ENCODE measurements at regions not wholly inside any gene's neighbourhood (a gene's known extent, or its start where the extent isn't known, plus 50 kb on each side); places are given as distances from the start of the nearest gene placed in this dataset.

GRCh38 chr7:46811529-46811928 is 770.4 kb downstream of the TNS3 start:
- Mint-ChIP-seq H3K36me3 (ENCODE audit: low read depth) (no peaks in the 10 kb centered on the region), H3K4me1 (ENCODE audit: low read depth) (no peaks in the 10 kb centered on the region), H3K27ac (no peak overlapping the region), H3K27me3 (ENCODE audit: low read depth) (no peaks in the 10 kb centered on the region), H3K4me3 (no peak overlapping the region), H3K9me3 (no peaks in the 10 kb centered on the region)
- CTCF ChIA-PET: no interaction called here
- DNase-seq: no peak
- intact Hi-C loops (cut with micrococcal nuclease): no loop called here

GRCh38 chr7:46810986-46811385 is 770.9 kb downstream of the TNS3 start:
- H3K4me3 Mint-ChIP-seq: no peak overlapping the region
- CTCF ChIA-PET: no interaction called here
- H3K27me3 Mint-ChIP-seq (ENCODE audit: low read depth): no peaks in the 10 kb centered on the region
- intact Hi-C loops (cut with micrococcal nuclease): no loop called here
- no peaks in the 10 kb centered on the region for H3K4me1 Mint-ChIP-seq (ENCODE audit: low read depth)
- no peaks in the 10 kb centered on the region for H3K9me3 Mint-ChIP-seq
- H3K27ac Mint-ChIP-seq: no peak overlapping the region
- no peak for DNase-seq
- H3K36me3 Mint-ChIP-seq (ENCODE audit: low read depth): no peaks in the 10 kb centered on the region

GRCh38 chr7:46809886-46810285 is 772.0 kb downstream of the TNS3 start:
- no peak for DNase-seq
- Mint-ChIP-seq H3K27me3 (ENCODE audit: low read depth) (no peaks in the 10 kb centered on the region), H3K27ac (no peak overlapping the region), H3K36me3 (ENCODE audit: low read depth) (no peaks in the 10 kb centered on the region), H3K4me3 (no peak overlapping the region), H3K9me3 (peaks cover 2% of the 10 kb centered on the region), H3K4me1 (ENCODE audit: low read depth) (no peaks in the 10 kb centered on the region)
- CTCF ChIA-PET: no interaction called here
- intact Hi-C loops (cut with micrococcal nuclease): no loop called here

- CTCF ChIA-PET: no interaction called here
- H3K9me3 Mint-ChIP-seq: peaks cover 6% of the 10 kb centered on the region
- no peak overlapping the region for H3K4me3 Mint-ChIP-seq
- DNase-seq: no peak
- no peaks in the 10 kb centered on the region for H3K36me3 Mint-ChIP-seq (ENCODE audit: low read depth)
- no peaks in the 10 kb centered on the region for H3K4me1 Mint-ChIP-seq (ENCODE audit: low read depth)
- H3K27ac Mint-ChIP-seq: no peak overlapping the region
- intact Hi-C loops (cut with micrococcal nuclease): no loop called here
- no peaks in the 10 kb centered on the region for H3K27me3 Mint-ChIP-seq (ENCODE audit: low read depth)
Measured at GRCh38 chr7:46806856-46807255, 775.1 kb downstream of the TNS3 start.

GRCh38 chr7:46802479-46802878 is 779.4 kb downstream of the TNS3 start:
- CTCF ChIA-PET: no interaction called here
- no peak overlapping the region for H3K27ac Mint-ChIP-seq
- H3K27me3 Mint-ChIP-seq (ENCODE audit: low read depth): no peaks in the 10 kb centered on the region
- intact Hi-C loops (cut with micrococcal nuclease): no loop called here
- no peak overlapping the region for H3K4me3 Mint-ChIP-seq
- peaks cover 17% of the 10 kb centered on the region for H3K9me3 Mint-ChIP-seq
- H3K36me3 Mint-ChIP-seq (ENCODE audit: low read depth): no peaks in the 10 kb centered on the region
- no peak for DNase-seq
- H3K4me1 Mint-ChIP-seq (ENCODE audit: low read depth): no peaks in the 10 kb centered on the region

GRCh38 chr7:46791188-46791587 is 790.7 kb downstream of the TNS3 start:
- Mint-ChIP-seq H3K27ac (no peak overlapping the region), H3K4me1 (ENCODE audit: low read depth) (no peaks in the 10 kb centered on the region), H3K9me3 (peaks cover 2% of the 10 kb centered on the region), H3K4me3 (no peak overlapping the region), H3K27me3 (ENCODE audit: low read depth) (no peaks in the 10 kb centered on the region), H3K36me3 (ENCODE audit: low read depth) (no peaks in the 10 kb centered on the region)
- intact Hi-C loops (cut with micrococcal nuclease): no loop called here
- DNase-seq: no peak
- CTCF ChIA-PET: no interaction called here

- no peak overlapping the region for H3K4me3 Mint-ChIP-seq
- H3K9me3 Mint-ChIP-seq: peaks cover 4% of the 10 kb centered on the region
- H3K4me1 Mint-ChIP-seq (ENCODE audit: low read depth): no peaks in the 10 kb centered on the region
- no peak for DNase-seq
- H3K27ac Mint-ChIP-seq: no peak overlapping the region
- no peaks in the 10 kb centered on the region for H3K36me3 Mint-ChIP-seq (ENCODE audit: low read depth)
- no peaks in the 10 kb centered on the region for H3K27me3 Mint-ChIP-seq (ENCODE audit: low read depth)
- CTCF ChIA-PET: no interaction called here
- intact Hi-C loops (cut with micrococcal nuclease): no loop called here
Measured at GRCh38 chr7:46786995-46787394, 794.9 kb downstream of the TNS3 start.

GRCh38 chr7:46786221-46786954 is 795.5 kb downstream of the TNS3 start:
- intact Hi-C loops (cut with micrococcal nuclease): no loop called here
- CTCF ChIA-PET: no interaction called here
- no peak for DNase-seq
- Mint-ChIP-seq H3K4me1 (ENCODE audit: low read depth) (no peaks in the 10 kb centered on the region), H3K4me3 (no peak overlapping the region), H3K36me3 (ENCODE audit: low read depth) (no peaks in the 10 kb centered on the region), H3K9me3 (peaks cover 5% of the 10 kb centered on the region), H3K27ac (no peak overlapping the region), H3K27me3 (ENCODE audit: low read depth) (no peaks in the 10 kb centered on the region)

- H3K27ac Mint-ChIP-seq: no peak overlapping the region
- H3K4me3 Mint-ChIP-seq: no peak overlapping the region
- intact Hi-C loops (cut with micrococcal nuclease): no loop called here
- DNase-seq: no peak
- no peaks in the 10 kb centered on the region for H3K4me1 Mint-ChIP-seq (ENCODE audit: low read depth)
- no peaks in the 10 kb centered on the region for H3K36me3 Mint-ChIP-seq (ENCODE audit: low read depth)
- CTCF ChIA-PET: no interaction called here
- no peaks in the 10 kb centered on the region for H3K27me3 Mint-ChIP-seq (ENCODE audit: low read depth)
- H3K9me3 Mint-ChIP-seq: peaks cover 11% of the 10 kb centered on the region
Measured at GRCh38 chr7:46784732-46785131, 797.2 kb downstream of the TNS3 start.

GRCh38 chr7:46781901-46782439 is 799.9 kb downstream of the TNS3 start:
- no peak overlapping the region for H3K27ac Mint-ChIP-seq
- H3K27me3 Mint-ChIP-seq (ENCODE audit: low read depth): no peaks in the 10 kb centered on the region
- H3K9me3 Mint-ChIP-seq: peaks cover 10% of the 10 kb centered on the region
- no peak for DNase-seq
- H3K36me3 Mint-ChIP-seq (ENCODE audit: low read depth): no peaks in the 10 kb centered on the region
- H3K4me3 Mint-ChIP-seq: no peak overlapping the region
- CTCF ChIA-PET: no interaction called here
- no peaks in the 10 kb centered on the region for H3K4me1 Mint-ChIP-seq (ENCODE audit: low read depth)
- intact Hi-C loops (cut with micrococcal nuclease): no loop called here

- Mint-ChIP-seq H3K9me3 (peaks cover 12% of the 10 kb centered on the region), H3K36me3 (ENCODE audit: low read depth) (no peaks in the 10 kb centered on the region), H3K4me3 (no peak overlapping the region), H3K27ac (no peak overlapping the region), H3K4me1 (ENCODE audit: low read depth) (no peaks in the 10 kb centered on the region), H3K27me3 (ENCODE audit: low read depth) (no peaks in the 10 kb centered on the region)
- no peak for DNase-seq
- CTCF ChIA-PET: no interaction called here
- intact Hi-C loops (cut with micrococcal nuclease): loop anchor here (2.0 kb wide), 1 partner anchor 312 kb away; no protein-coding TSS in a partner anchor
Measured at GRCh38 chr7:46776790-46777189, 805.1 kb downstream of the TNS3 start.

GRCh38 chr7:46775776-46776175 is 806.1 kb downstream of the TNS3 start:
- no peak for DNase-seq
- intact Hi-C loops (cut with micrococcal nuclease): loop anchor here (2.0 kb wide), 1 partner anchor 313 kb away; no protein-coding TSS in a partner anchor
- Mint-ChIP-seq H3K27me3 (ENCODE audit: low read depth) (no peaks in the 10 kb centered on the region), H3K9me3 (peaks cover 8% of the 10 kb centered on the region), H3K36me3 (ENCODE audit: low read depth) (no peaks in the 10 kb centered on the region), H3K4me3 (no peak overlapping the region), H3K27ac (no peak overlapping the region), H3K4me1 (ENCODE audit: low read depth) (no peaks in the 10 kb centered on the region)
- CTCF ChIA-PET: no interaction called here

GRCh38 chr7:46775020-46775419 is 806.9 kb downstream of the TNS3 start:
- no peaks in the 10 kb centered on the region for H3K36me3 Mint-ChIP-seq (ENCODE audit: low read depth)
- no peak for DNase-seq
- H3K27me3 Mint-ChIP-seq (ENCODE audit: low read depth): no peaks in the 10 kb centered on the region
- H3K9me3 Mint-ChIP-seq: peaks cover 5% of the 10 kb centered on the region
- CTCF ChIA-PET: no interaction called here
- H3K27ac Mint-ChIP-seq: no peak overlapping the region
- no peaks in the 10 kb centered on the region for H3K4me1 Mint-ChIP-seq (ENCODE audit: low read depth)
- H3K4me3 Mint-ChIP-seq: no peak overlapping the region
- intact Hi-C loops (cut with micrococcal nuclease): no loop called here

All from activated naive CD4-positive, alpha-beta T cell treated with anti-CD3 and anti-CD28 coated beads for 36 hours (primary cell).